SK-N-MC (cell line): ENCODE measurements at regions not wholly inside any gene's neighbourhood (a gene's known extent, or its start where the extent isn't known, plus 50 kb on each side); places are given as distances from the start of the nearest gene placed in this dataset.

ENCODE experiments used
- EZH2 ChIP-seq: fragments of 200-600 bp; sonication (generic); IDR thresholded peaks from one replicate; pipeline ENCODE4 v1.6.1; 2017; ENCODE audit warnings: antibody characterized with exemption
- POLR2AphosphoS5 ChIP-seq: IDR thresholded peaks from 2 replicates; pipeline ENCODE4 v1.6.1; 2012; ENCODE audit warnings: mild to moderate bottlenecking, low read depth, low read length, borderline replicate concordance

GRCh38 chr2:59939236-59939635 is 614.2 kb downstream of the BCL11A start:
- TF ChIP-seq POLR2AphosphoS5 (no peak), EZH2 (no peak)
